GM18498 (cell line): ENCODE measurements at regions not wholly inside any gene's neighbourhood (a gene's known extent, or its start where the extent isn't known, plus 50 kb on each side); places are given as distances from the start of the nearest gene placed in this dataset.
"Not testable (repeated sequence)": the region's sequence is repeated elsewhere in the genome, so short reads cannot be mapped to it uniquely, and the experiment has no call there.

ENCODE experiments used
- ATAC-seq: cut with Tn5 transposase; IDR thresholded peaks from one replicate; pipeline ENCODE4 v1.9.1; 2021; ENCODE audit warnings: mild to moderate bottlenecking, moderate library complexity; ENCODE audit not compliant: unreplicated experiment

- ATAC-seq = no peak
Measured at GRCh38 chr1:65059930-65060538, 88.0 kb upstream of the AK4 start.

DNA sequence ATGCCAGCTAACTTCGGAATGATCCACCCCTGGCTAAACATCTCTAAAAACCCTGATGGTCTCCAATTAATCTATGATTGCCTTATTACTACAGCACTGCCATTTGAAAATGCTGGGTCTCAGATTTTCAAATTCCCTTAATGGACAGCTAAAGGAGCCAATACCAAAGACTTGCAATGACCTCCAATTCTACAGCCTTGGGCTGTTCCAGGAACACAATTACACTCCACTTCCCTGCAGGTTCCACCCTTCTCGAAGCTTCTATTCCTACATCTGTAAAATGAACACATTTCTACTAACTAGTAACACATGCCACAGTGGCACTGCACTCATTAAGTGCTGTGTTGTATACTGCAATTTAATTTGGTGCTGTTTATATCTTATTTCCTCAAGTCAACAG lies 85.7 kb upstream of the AK4 start:
- ATAC-seq = no peak

DNA sequence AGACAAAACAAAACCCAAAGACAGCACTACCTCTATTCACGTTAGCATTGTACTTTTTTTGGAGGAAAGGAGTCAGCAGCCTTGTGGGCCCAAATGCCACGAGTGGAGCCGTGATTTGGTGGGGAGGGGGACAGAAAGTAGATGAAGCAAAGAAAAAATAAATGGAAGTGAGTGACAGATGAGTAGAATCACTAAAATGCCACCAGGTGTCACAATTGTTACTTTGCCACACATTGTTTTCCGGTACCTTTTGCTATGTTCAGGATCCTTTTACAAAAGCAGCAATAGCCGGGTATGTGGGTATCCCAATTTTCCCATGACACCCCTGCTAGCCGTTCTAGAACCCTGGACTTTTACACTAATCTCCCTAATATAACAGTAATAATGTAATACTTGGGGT lies 85.0 kb upstream of the AK4 start:
- ATAC-seq = no peak

DNA sequence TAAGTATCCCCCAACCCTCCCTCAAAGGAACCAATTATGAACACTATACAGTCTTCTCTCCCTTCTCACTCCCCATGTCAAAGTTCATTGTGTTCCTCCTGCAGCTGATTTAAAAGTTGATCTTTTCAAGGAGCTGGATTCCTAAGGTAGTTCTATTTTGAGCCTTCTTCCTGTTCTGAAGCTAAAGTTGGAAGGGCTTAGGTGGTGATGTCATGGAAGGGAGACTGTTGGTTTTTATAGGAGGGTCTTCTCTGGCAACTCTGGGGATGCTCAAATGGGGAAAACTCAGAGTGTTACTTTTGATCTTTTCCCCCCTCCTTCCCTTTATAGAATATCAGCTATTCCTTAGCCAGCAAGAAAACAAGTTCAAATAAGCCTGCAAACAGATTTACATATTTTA lies 83.0 kb upstream of the AK4 start:
- ATAC-seq = no peak

DNA sequence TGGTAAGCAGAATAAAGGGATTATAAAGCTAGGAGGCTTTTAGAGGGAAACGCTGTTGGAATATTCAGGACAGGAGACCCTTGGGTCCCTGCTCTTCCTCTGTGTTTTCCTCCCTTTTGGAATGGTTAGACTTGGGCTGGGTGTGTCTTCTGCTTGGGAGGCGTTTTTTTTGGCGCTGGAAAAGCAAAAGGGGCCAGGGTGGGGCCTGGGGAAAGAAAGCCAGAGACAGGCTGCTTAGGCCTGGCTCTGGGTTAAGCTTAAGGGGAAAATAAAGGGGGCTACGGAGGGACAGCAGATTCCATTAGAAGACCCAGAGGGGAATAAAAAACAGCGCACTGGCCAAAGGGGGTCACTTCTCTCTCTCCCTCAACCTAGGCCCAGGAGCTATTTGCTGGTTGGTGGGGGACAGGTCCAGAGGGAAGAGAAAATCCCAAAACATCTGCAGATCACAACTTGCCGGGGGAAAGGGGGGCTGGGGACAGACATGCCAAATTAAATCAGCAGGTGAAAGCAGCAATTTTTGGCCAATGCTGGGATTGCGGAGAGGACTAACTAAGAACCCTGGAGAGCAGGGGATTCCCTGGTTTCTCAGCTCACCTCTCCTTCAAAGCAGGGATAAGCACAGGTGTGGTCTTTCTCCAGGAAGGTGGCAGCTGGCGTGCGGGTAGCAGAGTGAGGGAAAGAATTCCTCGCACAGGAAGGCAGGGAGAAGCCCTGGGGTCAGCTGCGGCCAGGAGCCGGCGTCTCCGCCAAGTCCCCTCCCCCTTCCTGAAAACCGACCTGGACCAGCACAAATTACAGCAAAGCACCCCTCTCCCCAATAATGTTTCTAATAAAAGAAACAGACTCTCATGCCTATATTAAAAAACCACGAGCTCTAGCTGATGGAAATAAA lies 82.2 kb upstream of the AK4 start:
- no peak for ATAC-seq

DNA sequence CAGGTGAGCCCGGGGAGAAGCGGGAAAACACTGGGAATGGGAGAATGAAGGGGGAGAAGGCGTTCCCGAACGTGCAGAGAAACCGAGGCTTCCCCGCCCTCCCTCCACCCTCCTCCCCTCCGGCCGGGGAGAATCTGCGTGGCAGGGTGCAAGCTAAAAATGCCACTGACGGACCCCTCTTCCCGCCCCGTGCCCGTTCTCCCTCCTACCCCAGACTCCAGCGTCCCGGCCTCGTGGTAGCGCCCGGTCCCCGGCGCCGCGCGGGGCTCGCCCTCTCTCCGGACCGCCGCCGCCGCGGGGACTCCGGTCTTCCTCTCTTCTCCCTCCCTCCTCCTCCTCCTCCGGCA lies 81.6 kb upstream of the AK4 start:
- peak; percentile 5 for ATAC-seq

DNA sequence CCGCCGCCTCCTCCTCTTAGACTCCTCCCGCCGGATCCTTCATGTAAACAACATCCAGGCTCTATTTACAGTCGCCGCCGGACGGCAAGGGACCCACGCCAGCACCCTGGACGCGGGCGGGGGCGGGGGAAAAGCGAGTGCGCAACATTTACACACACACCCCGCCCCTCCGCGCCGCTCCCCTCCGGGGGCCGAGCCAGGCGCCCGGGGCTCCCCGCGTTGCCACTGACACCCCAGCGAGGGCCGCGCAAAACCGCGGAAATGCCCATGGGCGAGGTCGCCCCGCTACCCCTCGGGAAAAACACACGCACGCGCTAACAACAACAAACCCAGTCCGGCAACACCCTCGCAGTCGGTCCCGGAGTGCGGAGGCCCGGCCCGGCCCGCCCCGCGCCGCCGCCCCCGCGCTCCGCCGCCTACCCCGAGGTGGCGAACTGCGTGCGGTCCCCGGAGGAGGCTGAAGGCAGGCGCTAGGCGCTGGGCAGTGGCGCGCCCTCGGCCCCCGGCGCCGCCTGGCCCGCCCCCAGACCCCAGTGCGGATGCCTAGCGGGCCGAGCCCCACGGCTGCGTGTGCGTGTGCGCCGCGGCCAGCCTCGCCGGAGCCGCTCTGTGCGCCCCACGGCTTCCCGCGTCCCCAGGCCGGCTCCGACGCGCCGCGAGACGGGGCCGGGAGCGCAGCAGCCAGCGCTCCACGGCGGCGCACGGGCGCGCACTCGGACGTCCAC lies 81.1 kb upstream of the AK4 start:
- ATAC-seq = peak; percentile 59

- ATAC-seq = peak; percentile 32
Measured at GRCh38 chr1:65067491-65068201, 80.4 kb upstream of the AK4 start.

DNA sequence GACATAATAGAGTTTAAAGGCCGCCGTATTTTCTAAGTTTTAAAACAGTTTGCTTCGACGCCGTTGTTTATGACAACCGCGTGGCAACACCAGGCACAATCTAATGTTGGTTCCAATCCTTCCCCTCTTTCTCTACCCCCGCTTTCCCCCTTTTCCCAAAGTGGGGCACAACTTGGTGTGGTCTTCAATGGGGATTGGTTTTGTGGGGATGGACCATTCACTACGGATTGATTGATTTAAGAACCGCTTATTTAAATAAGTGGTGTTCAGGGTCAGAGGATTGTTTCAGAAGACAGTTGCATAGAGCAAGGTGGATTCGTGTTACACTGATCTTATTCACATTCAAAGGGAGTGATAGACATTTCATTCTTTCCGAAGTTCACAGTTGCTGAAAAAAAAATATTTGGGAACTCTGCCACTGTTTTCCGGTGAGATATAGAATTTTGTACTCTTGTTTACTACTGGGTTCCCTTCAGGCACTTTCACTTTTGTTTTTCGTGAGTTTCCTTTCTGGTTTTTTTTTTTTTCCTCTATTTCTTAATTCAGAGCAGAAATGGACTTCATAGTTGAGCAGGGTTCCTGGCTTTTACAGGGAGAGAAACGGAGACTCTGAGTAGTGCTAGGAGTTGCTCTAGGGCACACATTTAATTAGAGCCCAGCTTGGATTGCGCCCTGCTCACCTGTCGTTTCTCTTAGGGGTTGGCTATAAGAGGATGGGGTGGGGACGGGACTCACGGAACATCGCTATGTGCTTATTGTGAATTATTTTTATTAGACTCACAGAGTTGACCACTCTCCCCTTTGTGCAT lies 79.6 kb upstream of the AK4 start:
- ATAC-seq = peak; percentile 11

DNA sequence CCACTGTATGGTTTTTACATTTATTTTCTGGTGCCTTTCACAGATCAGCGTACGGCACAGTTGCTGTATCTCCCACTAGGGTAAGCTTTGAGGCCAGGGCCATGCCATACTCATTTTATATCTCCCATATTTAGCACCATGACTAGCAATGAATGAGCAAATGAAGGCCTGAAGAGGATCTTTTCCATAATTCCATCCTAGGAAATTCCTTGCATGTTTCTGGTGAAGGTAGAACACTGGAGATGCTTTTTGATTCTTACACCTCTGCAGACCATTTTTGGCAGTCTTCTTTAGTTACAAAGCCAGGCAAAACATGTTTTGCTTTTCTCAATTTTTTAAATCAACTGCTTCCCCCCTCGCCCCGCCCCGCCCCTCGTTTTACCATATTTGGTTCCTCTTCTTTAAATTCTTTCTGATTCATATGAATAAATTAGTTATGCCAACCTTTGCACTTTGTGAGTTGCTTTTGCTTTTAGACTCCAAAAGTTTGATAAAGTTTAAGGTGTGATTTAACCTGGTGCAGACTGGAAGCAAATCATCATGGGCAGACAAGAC lies 78.9 kb upstream of the AK4 start:
- ATAC-seq = no peak

DNA sequence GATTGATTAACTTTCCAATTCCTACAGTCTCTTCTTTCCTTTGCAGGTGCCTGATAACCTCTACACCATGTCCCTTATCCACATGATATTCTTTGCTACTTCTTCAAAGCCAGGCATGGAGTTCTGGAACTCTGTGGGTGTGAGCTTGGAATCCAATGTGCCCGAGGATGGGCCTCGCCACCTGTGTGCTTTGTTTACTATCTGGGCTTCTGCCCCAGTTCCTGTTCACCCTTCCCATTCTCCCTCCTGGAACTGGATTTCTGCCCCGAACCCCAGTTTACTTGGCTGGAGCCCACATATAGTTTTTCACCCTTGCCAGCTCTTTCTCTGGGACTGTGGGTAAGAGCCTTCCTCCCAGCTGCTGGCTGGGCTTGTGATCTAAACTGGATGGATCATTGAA lies 75.2 kb upstream of the AK4 start:
- ATAC-seq = no peak

- peak; percentile 84 for ATAC-seq
Measured at GRCh38 chr1:65075123-65075976, 72.7 kb upstream of the AK4 start.

- no peak for ATAC-seq
Measured at GRCh38 chr1:65077369-65077768, 70.6 kb upstream of the AK4 start.

GRCh38 chr1:65079941-65080340 lies 68.1 kb upstream of the AK4 start:
- ATAC-seq = no peak

- ATAC-seq = no peak
Measured at GRCh38 chr1:65082346-65083040, 65.5 kb upstream of the AK4 start.

GRCh38 chr1:65083263-65083896 lies 64.6 kb upstream of the AK4 start:
- ATAC-seq = no peak

DNA sequence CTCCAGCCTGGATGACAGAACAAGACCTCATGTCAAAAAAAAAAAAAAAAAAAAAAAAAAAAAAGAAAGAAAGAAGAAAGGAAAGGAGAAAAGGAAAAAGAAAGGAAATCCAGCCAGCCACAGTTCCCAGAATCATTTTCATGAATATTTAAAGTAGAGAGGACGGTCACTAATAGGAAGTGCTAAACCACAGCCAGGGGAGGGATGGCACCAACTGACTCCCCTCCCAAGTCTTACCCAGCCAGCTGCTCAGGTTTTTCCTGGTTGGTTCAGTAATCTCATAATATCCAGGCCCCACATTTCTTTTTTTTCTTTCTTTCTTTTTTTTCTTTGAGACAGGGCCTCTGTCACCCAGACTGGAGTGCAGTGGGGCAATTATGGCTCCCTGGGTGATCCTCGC lies 63.9 kb upstream of the AK4 start:
- no peak for ATAC-seq

- ATAC-seq = not testable (repeated sequence)
Measured at GRCh38 chr1:65087519-65087918, 60.5 kb upstream of the AK4 start.
